Lung microvascular endothelial cell (primary cell): ENCODE measurements at regions not wholly inside any gene's neighbourhood (a gene's known extent, or its start where the extent isn't known, plus 50 kb on each side); places are given as distances from the start of the nearest gene placed in this dataset.

Source experiments
- DNase-seq, 2 donors: peaks; one replicate each; pipeline versions ENCODE4 v3.0.0 to v3.0.0-alpha.2; 2010; ENCODE audit warnings: low read depth in 2 of 2

- no peak for DNase-seq
Observed at GRCh38 chr18:53657257-53657656, 567.2 kb downstream of the MBD2 start.

GRCh38 chr18:53649621-53650020 is 574.8 kb downstream of the MBD2 start:
- DNase-seq, result no peak

GRCh38 chr18:53644799-53645471 is 579.5 kb downstream of the MBD2 start:
- DNase-seq, result no peak

- DNase-seq, result no peak
Observed at GRCh38 chr18:53639687-53640086, 584.8 kb downstream of the MBD2 start.

GRCh38 chr18:53629337-53629736 is 595.1 kb downstream of the MBD2 start:
- no peak for DNase-seq

- DNase-seq, result no peak
Observed at GRCh38 chr18:53625997-53626599, 598.4 kb downstream of the MBD2 start.

- no peak for DNase-seq
Observed at GRCh38 chr18:53610957-53611356, 613.5 kb downstream of the MBD2 start.

- DNase-seq, result no peak
Observed at GRCh38 chr18:53606792-53607191, 617.7 kb downstream of the MBD2 start.

- DNase-seq, result no peak
Observed at GRCh38 chr18:53605198-53605597, 619.3 kb downstream of the MBD2 start.

GRCh38 chr18:53603276-53603675 is 621.2 kb downstream of the MBD2 start:
- DNase-seq, result no peak

- DNase-seq, result no peak
Observed at GRCh38 chr18:53601344-53601743, 623.1 kb downstream of the MBD2 start.

GRCh38 chr18:53586923-53587322 is 637.5 kb downstream of the MBD2 start:
- no peak for DNase-seq
